Mesodermal cell (in vitro differentiated cells): ENCODE measurements at regions not wholly inside any gene's neighbourhood (a gene's known extent, or its start where the extent isn't known, plus 50 kb on each side); places are given as distances from the start of the nearest gene placed in this dataset.
"Not testable (repeated sequence)": the region's sequence is repeated elsewhere in the genome, so short reads cannot be mapped to it uniquely, and the experiment has no call there.

Experiments used
- H3K27ac ChIP-seq: 2 replicates; pipeline ENCODE4 v1.7.0; 2013; ENCODE audit warnings: mild to moderate bottlenecking, low read depth, low read length, moderate library complexity; ENCODE audit not compliant: severe bottlenecking
- H3K36me3 ChIP-seq: 2 replicates; pipeline ENCODE4 v1.7.1; 2013; ENCODE audit warnings: mild to moderate bottlenecking, low read length, moderate library complexity; ENCODE audit not compliant: control insufficient read depth, insufficient read depth
- H3K4me1 ChIP-seq: one replicate; pipeline ENCODE4 v1.7.1; 2013; ENCODE audit warnings: mild to moderate bottlenecking, low read length; ENCODE audit not compliant: insufficient read depth, control insufficient read depth, poor library complexity, severe bottlenecking
- H3K4me3 ChIP-seq: 2 replicates; pipeline ENCODE4 v1.7.0; 2013; ENCODE audit warnings: low read length, control low read depth, mild to moderate bottlenecking; ENCODE audit not compliant: insufficient read depth, poor library complexity, severe bottlenecking; ENCODE audit errors: extremely low read depth
- H3K9me3 ChIP-seq: 2 replicates; pipeline ENCODE4 v1.7.1; 2013; ENCODE audit warnings: mild to moderate bottlenecking, low read length, moderate library complexity; ENCODE audit not compliant: control insufficient read depth
- WGBS, 2 experiments: methylation state at CpG; one replicate each; pipeline ENCODE4 v1.1.5; 2013; ENCODE audit warnings: missing lambda C conversion rate in 2 of 2; ENCODE audit not compliant: insufficient coverage in 2 of 2; 5-methylcytosine and 5-hydroxymethylcytosine counted together

GRCh38 chr12:127809275-127809674 is 457.7 kb upstream of the TMEM132C start:
- Histone ChIP-seq H3K36me3 (no peaks in the 10 kb centered on the region), H3K9me3 (no peaks in the 10 kb centered on the region), H3K27ac (peak overlapping the region; percentile 57), H3K4me1 (peaks cover 15% of the 10 kb centered on the region), H3K4me3 (no peak overlapping the region)
- 79 to 87% methylated on average over 1 of the region's 1 CpG for WGBS, 2 experiments

- H3K27ac ChIP-seq: peak overlapping the region; percentile 0
- H3K36me3 ChIP-seq: no peaks in the 10 kb centered on the region
- H3K4me3 ChIP-seq: no peak overlapping the region
- peaks cover 15% of the 10 kb centered on the region for H3K4me1 ChIP-seq
- WGBS, 2 experiments: 90 to 95% methylated on average over 2 of the region's 4 CpGs
- no peaks in the 10 kb centered on the region for H3K9me3 ChIP-seq
Measured at GRCh38 chr12:127810041-127810440, 456.9 kb upstream of the TMEM132C start.

DNA sequence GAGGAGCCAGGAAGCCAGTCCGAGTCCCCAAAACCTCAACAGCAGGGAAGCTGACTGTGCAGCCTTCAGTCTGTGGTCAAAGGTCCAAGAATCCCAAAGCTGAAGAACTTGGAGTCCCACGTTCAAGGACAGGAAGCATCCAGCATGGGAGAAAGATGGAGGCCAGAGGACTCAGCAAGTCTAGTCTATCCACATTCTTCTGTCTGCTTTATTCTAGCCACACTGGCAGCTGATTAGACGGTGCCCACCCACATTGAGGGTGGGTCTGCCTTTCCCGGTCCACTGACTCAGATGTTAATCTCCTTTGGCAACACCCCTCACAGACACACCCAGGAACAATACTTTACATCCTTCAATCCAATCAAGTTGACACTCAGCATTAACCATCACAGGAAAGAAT is 456.5 kb upstream of the TMEM132C start:
- H3K4me3 ChIP-seq, H3K36me3 ChIP-seq, H3K9me3 ChIP-seq: not testable (repeated sequence)
- 93 to 94% methylated on average over 4 of the region's 4 CpGs for WGBS, 2 experiments
- H3K27ac ChIP-seq: peak overlapping the region; percentile 0
- peaks cover 15% of the 10 kb centered on the region for H3K4me1 ChIP-seq

DNA sequence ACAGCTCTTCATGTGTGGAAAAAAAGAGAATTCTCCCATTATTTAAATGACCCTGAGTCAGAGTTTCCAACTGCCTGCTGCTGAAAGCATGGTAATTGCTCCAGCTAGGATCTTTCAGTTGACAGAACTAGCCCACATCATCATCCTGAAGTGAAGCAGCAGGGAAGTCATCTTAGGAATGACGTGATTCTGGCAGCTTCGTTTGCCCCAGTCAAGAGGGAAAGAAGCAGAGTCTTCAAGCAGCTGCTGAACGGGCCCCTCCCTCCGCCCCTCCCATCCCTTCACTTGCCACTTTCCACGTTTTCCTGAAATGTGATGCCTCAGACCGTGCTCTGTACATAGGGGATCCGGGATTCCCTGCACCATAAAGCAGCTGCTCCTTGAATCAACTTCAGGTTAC is 455.0 kb upstream of the TMEM132C start:
- no peaks in the 10 kb centered on the region for H3K9me3 ChIP-seq
- peaks cover 15% of the 10 kb centered on the region for H3K4me1 ChIP-seq
- no peaks in the 10 kb centered on the region for H3K36me3 ChIP-seq
- peak overlapping the region; percentile 77 for H3K27ac ChIP-seq
- H3K4me3 ChIP-seq: no peak overlapping the region
- 18 to 23% methylated on average over 6 to 7 of the region's 7 CpGs for WGBS, 2 experiments

DNA sequence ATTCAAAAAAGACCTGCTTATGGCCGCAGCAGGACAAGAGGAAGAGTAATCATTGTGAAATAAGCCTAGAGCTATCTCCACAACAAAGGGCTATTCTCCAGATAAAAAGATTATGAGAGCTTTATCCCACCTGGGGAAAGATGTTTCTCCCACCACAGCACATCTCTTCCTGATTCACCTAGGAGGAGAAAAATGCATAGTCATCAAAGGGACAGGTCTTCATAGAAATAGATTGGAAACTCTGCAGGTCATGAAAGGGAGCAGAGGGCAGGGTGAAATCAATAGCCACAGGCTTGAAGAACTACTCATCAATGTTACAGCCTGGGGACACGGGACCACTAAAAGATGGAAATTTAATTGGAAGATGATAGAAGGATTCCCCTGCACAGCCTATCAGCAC is 453.8 kb upstream of the TMEM132C start:
- peaks cover 15% of the 10 kb centered on the region for H3K4me1 ChIP-seq
- 63% methylated on average over 1 of the region's 2 CpGs; no CpG with 5 or more reads in 1 of the 2 experiments for WGBS, 2 experiments
- H3K4me3 ChIP-seq: no peak overlapping the region
- no peaks in the 10 kb centered on the region for H3K36me3 ChIP-seq
- H3K9me3 ChIP-seq: no peaks in the 10 kb centered on the region
- no peak overlapping the region for H3K27ac ChIP-seq

DNA sequence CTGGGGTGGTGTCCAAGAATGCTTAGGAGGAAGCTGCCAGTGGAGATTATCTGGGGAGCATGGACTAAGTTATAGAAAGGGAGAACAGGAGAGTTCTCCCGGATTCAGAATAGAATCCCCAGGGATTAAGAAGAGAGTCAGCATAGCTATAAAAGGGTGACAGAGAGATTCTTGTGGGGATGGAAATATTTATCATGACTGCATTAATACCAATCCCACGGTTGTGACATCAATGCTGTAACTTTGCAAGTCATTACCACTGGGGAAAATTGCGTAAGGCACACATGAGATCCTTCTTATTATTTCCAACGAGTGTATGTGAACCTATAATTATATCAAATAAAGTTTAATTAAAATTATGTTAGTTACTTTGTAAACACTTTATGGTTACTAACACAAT is 447.9 kb upstream of the TMEM132C start:
- Histone ChIP-seq H3K36me3 (no peaks in the 10 kb centered on the region), H3K4me1 (no peaks in the 10 kb centered on the region), H3K9me3 (no peaks in the 10 kb centered on the region), H3K4me3 (no peak overlapping the region), H3K27ac (no peak overlapping the region)
- 89 to 100% methylated on average over 1 of the region's 4 CpGs for WGBS, 2 experiments

DNA sequence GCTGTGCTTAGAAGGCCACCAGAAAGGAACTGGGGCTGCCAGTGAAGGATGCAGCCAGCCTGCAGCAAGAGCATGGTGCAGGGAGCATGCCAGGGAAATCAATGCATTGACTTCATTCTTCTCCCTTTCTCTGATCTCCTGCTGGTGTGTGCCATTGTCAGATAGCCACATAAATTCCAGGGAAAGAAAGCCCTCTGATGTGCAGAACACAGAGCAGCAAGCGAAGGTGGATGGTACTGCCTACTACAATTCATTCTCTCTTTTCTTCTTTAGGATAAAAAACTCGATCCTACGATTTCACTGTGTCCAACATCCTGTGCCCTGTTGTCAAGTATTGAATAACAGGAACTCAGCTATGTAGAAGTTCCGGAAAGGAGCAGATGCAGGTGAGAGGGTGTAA is 446.7 kb upstream of the TMEM132C start:
- WGBS, 2 experiments: 60 to 100% methylated on average over 1 of the region's 4 CpGs
- H3K4me3 ChIP-seq: no peak overlapping the region

DNA sequence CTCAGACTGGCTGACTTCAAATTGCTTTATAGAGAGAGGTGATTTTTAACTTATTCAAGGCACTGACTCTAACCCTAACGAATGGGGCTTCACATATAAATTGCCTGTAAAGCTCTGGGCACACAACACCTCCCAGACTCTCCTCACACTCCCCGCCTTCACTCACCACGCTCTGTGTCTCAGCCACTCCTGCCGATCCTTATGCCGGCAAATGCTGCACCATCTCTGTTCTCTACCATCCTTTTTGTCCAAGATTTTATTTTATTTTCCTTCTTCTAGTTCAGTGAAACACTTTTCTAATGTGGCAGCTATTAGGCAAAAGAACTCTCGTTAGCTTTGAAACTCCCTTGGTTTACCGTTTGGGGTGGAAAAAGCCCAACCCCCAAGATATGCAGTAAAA is 446.1 kb upstream of the TMEM132C start:
- no peaks in the 10 kb centered on the region for H3K36me3 ChIP-seq
- H3K4me3 ChIP-seq: no peak overlapping the region
- H3K27ac ChIP-seq: no peak overlapping the region
- no peaks in the 10 kb centered on the region for H3K9me3 ChIP-seq
- WGBS, 2 experiments: 83 to 86% methylated on average over 6 to 7 of the region's 7 CpGs
- no peaks in the 10 kb centered on the region for H3K4me1 ChIP-seq

More for the DNA sequence above, 446.7 kb upstream of the TMEM132C start:
- Histone ChIP-seq H3K4me1 (no peaks in the 10 kb centered on the region), H3K27ac (no peak overlapping the region), H3K9me3 (no peaks in the 10 kb centered on the region), H3K36me3 (no peaks in the 10 kb centered on the region)

DNA sequence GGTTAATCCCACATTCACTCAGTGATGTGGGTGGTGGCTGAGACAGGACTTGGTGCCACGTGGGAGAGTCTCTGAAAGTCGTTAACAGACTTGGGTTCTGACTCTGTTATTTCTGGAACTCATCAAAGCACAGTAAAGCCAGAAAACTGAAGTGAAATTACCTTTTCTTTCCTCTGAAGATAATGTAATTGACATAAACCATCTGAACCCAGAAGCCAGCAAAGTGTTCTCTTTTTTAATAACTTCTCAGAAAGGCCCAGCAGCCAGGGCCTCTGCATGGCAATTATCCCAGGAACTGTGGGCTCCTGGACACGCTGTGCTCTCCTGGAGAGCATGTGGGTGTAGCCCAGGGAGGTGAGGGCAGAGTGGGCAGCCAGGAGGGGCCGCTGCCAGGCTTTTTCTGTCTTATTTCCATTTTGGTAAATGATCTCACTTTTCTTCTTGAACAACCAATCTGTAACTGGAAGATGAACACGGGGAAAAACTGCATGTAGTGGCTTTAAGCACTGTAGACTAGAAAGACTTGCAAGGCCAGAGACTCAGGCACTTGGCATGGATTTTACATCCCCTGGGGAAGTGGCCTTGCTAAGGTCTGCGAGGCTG is 444.1 kb upstream of the TMEM132C start:
- Histone ChIP-seq H3K36me3 (no peaks in the 10 kb centered on the region), H3K4me3 (no peak overlapping the region), H3K27ac (no peak overlapping the region), H3K4me1 (no peaks in the 10 kb centered on the region), H3K9me3 (no peaks in the 10 kb centered on the region)
- 83 to 89% methylated on average over 3 to 6 of the region's 6 CpGs for WGBS, 2 experiments

DNA sequence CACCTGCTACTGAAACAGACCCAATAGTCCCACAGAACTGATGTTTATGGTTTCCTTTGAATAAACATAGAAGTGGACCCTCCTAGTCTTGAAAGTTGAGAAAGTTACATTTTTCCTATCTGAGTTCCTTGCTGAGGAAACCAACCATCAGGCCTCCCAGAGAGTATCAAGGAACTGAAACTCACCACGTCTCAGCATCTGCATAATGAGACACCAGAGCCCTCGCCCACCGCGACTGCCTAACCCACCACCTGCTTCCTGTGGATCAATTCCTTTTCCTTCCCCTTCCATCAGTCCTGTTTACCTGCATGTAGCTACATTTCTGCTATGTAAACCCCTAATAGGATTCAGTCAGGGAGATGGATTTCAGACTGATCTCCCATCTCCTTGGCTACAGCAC is 443.2 kb upstream of the TMEM132C start:
- H3K4me3 ChIP-seq: no peak overlapping the region
- no peaks in the 10 kb centered on the region for H3K9me3 ChIP-seq
- no peak overlapping the region for H3K27ac ChIP-seq
- WGBS, 2 experiments: 76 to 89% methylated on average over 3 to 4 of the region's 4 CpGs
- no peaks in the 10 kb centered on the region for H3K36me3 ChIP-seq
- no peaks in the 10 kb centered on the region for H3K4me1 ChIP-seq

DNA sequence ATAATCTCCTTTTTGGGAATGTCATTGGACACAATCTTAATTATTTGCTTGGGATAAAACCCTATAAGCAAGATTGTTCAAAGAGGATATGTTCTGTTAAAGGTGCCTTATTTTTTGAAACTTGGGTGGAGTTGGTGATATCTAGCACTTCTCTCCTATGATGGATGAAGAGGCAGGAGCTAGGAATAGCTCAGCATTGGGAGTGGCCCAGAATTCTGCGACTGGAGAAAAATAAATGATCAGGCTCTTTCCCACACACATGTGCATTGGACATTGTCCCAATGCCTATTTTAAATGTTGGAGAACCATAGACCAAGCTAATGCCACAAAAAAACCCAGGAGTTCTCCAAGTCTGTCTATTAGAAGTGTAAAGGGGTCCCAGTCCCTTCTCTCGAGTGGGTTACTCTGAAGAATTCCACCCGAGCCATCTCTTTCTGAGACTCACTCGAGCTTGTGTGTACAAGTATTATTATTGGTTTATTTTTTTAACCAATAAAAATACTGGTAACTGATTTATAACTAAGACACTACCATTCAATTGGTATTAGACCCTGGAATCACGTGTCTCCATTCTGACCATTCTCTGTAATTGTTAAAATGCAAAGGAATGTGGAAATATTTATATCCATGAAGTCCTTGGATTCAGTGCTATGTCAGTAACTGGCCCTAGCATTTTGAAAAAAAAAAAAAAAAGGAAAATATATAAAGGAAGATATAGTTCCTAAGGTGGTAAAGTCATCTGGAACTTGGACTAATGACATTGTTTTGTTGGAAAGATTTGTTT is 437.5 kb upstream of the TMEM132C start:
- WGBS, 2 experiments: 60 to 100% methylated on average over 1 of the region's 5 CpGs
- Histone ChIP-seq H3K27ac (no peak overlapping the region), H3K4me1 (no peaks in the 10 kb centered on the region), H3K9me3 (no peaks in the 10 kb centered on the region), H3K36me3 (no peaks in the 10 kb centered on the region), H3K4me3 (no peak overlapping the region)
